H1 (cell line): ENCODE measurements at regions not wholly inside any gene's neighbourhood (a gene's known extent, or its start where the extent isn't known, plus 50 kb on each side); places are given as distances from the start of the nearest gene placed in this dataset.
"Not testable (repeated sequence)": the region's sequence is repeated elsewhere in the genome, so short reads cannot be mapped to it uniquely, and the experiment has no call there.

ENCODE experiments used
- CTCF ChIA-PET: fragments of 300-600 bp; sonication (Branson Sonifier 250); formaldehyde crosslinking; loops from one replicate; lab custom pipeline; 2021; ENCODE audit not compliant: partially characterized antibody; lab: Charles Lee
- POLR2A ChIA-PET: fragments of 300-600 bp; sonication (Branson Sonifier 250); formaldehyde crosslinking; loops from one replicate; lab custom pipeline; 2021; ENCODE audit warnings: inconsistent platforms; ENCODE audit not compliant: partially characterized antibody; lab: Charles Lee
- DNase-seq, 2 experiments: peaks; one replicate each; pipeline versions ENCODE4 v3.0.0 to v3.0.0-alpha.2; 2010 to 2022; ENCODE audit warnings: low spot score in 2 of 2, low read depth in 1 of 2, mixed read lengths in 1 of 2
- FAIRE-seq: peaks from 2 replicates; lab custom pipeline; 2011; peaks lifted over from hg19 to GRCh38; lab: Jason Lieb, UNC
- H2AFZ ChIP-seq: 2 replicates; pipeline ENCODE4 v1.8.1; 2012; ENCODE audit warnings: low read length, inconsistent platforms
- H2AK5ac ChIP-seq: 2 replicates; pipeline ENCODE4 v1.6.1; 2013; ENCODE audit warnings: low read depth, low read length
- H2BK120ac ChIP-seq: replicated peaks from 2 replicates; pipeline ENCODE3; 2013; ENCODE audit warnings: low read depth, low read length, inconsistent platforms
- H2BK12ac ChIP-seq: 2 replicates; pipeline ENCODE4 v1.6.1; 2013; ENCODE audit warnings: low read depth, low read length
- H2BK15ac ChIP-seq: 2 replicates; pipeline ENCODE4 v1.6.1; 2013; ENCODE audit warnings: low read length
- H2BK20ac ChIP-seq: 2 replicates; pipeline ENCODE4 v1.6.1; 2013; ENCODE audit warnings: low read length
- H2BK5ac ChIP-seq: 2 replicates; pipeline ENCODE4 v1.6.1; 2013; ENCODE audit warnings: low read depth, low read length
- H3K14ac ChIP-seq: 2 replicates; pipeline ENCODE4 v1.6.1; 2013; ENCODE audit warnings: inconsistent platforms; ENCODE audit not compliant: insufficient read length
- H3K18ac ChIP-seq: 2 replicates; pipeline ENCODE4 v1.6.1; 2013; ENCODE audit warnings: low read length; ENCODE audit errors: extremely low read depth
- H3K23ac ChIP-seq: 2 replicates; pipeline ENCODE4 v1.6.1; 2013; ENCODE audit warnings: inconsistent platforms; ENCODE audit not compliant: insufficient read length
- H3K23me2 ChIP-seq: 2 replicates; pipeline ENCODE4 v1.6.1; 2013; ENCODE audit warnings: low read depth, low read length
- H3K27ac ChIP-seq: 2 replicates; pipeline ENCODE4 v1.6.1; 2011; ENCODE audit warnings: low read depth, low read length, inconsistent platforms
- H3K27me3 ChIP-seq, 4 experiments: replicated peaks in 1 of 4; 1 replicate in 1 of 4; 2 replicates in 3 of 4; pipeline versions ENCODE4 v1.6.1 to v1.8.1; 2011 to 2013; ENCODE audit warnings: low read length in 3 of 4, mild to moderate bottlenecking in 3 of 4, inconsistent platforms in 2 of 4, mixed read lengths in 2 of 4, moderate library complexity in 1 of 4; ENCODE audit not compliant: control insufficient read depth in 3 of 4, insufficient read depth in 3 of 4; ENCODE audit errors: extremely low read depth in 1 of 4
- H3K36me3 ChIP-seq, 4 experiments: 2 replicates each; pipeline versions ENCODE4 v1.6.1 to v1.8.1; 2011 to 2013; ENCODE audit warnings: mild to moderate bottlenecking in 4 of 4, low read length in 3 of 4, moderate library complexity in 2 of 4, control low read depth in 1 of 4, inconsistent platforms in 1 of 4; ENCODE audit not compliant: insufficient read depth in 4 of 4, control insufficient read depth in 2 of 4
- H3K4ac ChIP-seq: replicated peaks from 2 replicates; pipeline ENCODE3; 2013; ENCODE audit warnings: low read length, low read depth, mixed read lengths, inconsistent platforms; ENCODE audit not compliant: insufficient read length
- H3K4me1 ChIP-seq, 4 experiments: replicated peaks in 1 of 4; 1 replicate in 1 of 4; 2 replicates in 3 of 4; pipeline versions ENCODE4 v1.6.1 to v1.8.1; 2011 to 2013; ENCODE audit warnings: low read length in 3 of 4, inconsistent platforms in 2 of 4, mixed read lengths in 1 of 4; ENCODE audit not compliant: insufficient read depth in 4 of 4, control insufficient read depth in 3 of 4
- H3K4me2 ChIP-seq, 2 experiments: 2 replicates each; pipeline versions ENCODE4 v1.6.1 to v1.8.1; 2011 to 2013; ENCODE audit warnings: low read depth in 2 of 2, low read length in 2 of 2, control low read depth in 1 of 2, inconsistent platforms in 1 of 2, mild to moderate bottlenecking in 1 of 2; ENCODE audit not compliant: insufficient read depth in 1 of 2
- H3K4me3 ChIP-seq, 4 experiments: fragments of 200-600, 300-600 bp in 1 of 4; sonication (generic), shearing (Covaris generic), sonication (Bioruptor Twin) in 1 of 4; 2 replicates each; pipeline versions ENCODE4 v1.5.1 to v1.8.1; 2011 to 2016; ENCODE audit warnings: low read length in 4 of 4, low read depth in 3 of 4, control low read depth in 2 of 4, inconsistent platforms in 2 of 4, mild to moderate bottlenecking in 2 of 4, mixed read lengths in 1 of 4, moderate library complexity in 1 of 4; ENCODE audit not compliant: insufficient read depth in 2 of 4; ENCODE audit errors: extremely low read depth in 1 of 4
- H3K56ac ChIP-seq: replicated peaks from 2 replicates; pipeline ENCODE3; 2013; ENCODE audit warnings: low read depth, mild to moderate bottlenecking, mixed read lengths, low read length, inconsistent platforms; ENCODE audit not compliant: insufficient read length
- H3K79me1 ChIP-seq: 2 replicates; pipeline ENCODE4 v1.6.1; 2013; ENCODE audit warnings: low read depth, low read length, control low read depth
- H3K79me2 ChIP-seq, 2 experiments: 2 replicates each; pipeline versions ENCODE4 v1.6.1 to v1.8.1; 2012 to 2013; ENCODE audit warnings: low read length in 2 of 2, mild to moderate bottlenecking in 2 of 2, inconsistent platforms in 1 of 2; ENCODE audit not compliant: insufficient read depth in 2 of 2, control insufficient read depth in 1 of 2
- H3K9ac ChIP-seq, 4 experiments: replicated peaks in 1 of 4; 1 replicate in 1 of 4; 2 replicates in 3 of 4; pipeline versions ENCODE4 v1.6.1 to v1.8.1; 2011 to 2013; ENCODE audit warnings: low read depth in 3 of 4, low read length in 3 of 4, control low read depth in 2 of 4, mild to moderate bottlenecking in 2 of 4, moderate library complexity in 2 of 4, inconsistent platforms in 1 of 4; ENCODE audit errors: extremely low read depth in 1 of 4
- H3K9me3 ChIP-seq, 2 experiments: 2 replicates each; pipeline versions ENCODE4 v1.6.1 to v1.8.1; 2012 to 2013; ENCODE audit warnings: mild to moderate bottlenecking in 2 of 2, moderate library complexity in 2 of 2, control low read depth in 1 of 2, inconsistent platforms in 1 of 2, low read depth in 1 of 2, low read length in 1 of 2, mixed read lengths in 1 of 2; ENCODE audit not compliant: insufficient read depth in 2 of 2
- H4K20me1 ChIP-seq, 2 experiments: replicated peaks in 1 of 2; 2 replicates each; pipeline versions ENCODE3 to v1.8.1; 2011 to 2013; ENCODE audit warnings: inconsistent platforms in 2 of 2, low read length in 2 of 2, mild to moderate bottlenecking in 1 of 2; ENCODE audit not compliant: insufficient read depth in 2 of 2, control insufficient read depth in 1 of 2
- H4K5ac ChIP-seq: 2 replicates; pipeline ENCODE4 v1.6.1; 2013; ENCODE audit warnings: low read length, low read depth, mixed read lengths, inconsistent platforms; ENCODE audit not compliant: insufficient read length
- H4K8ac ChIP-seq: 2 replicates; pipeline ENCODE4 v1.8.0; 2013; ENCODE audit warnings: mild to moderate bottlenecking, moderate library complexity, low read length, inconsistent platforms; ENCODE audit not compliant: insufficient read depth; ENCODE audit errors: extremely low read depth
- H4K91ac ChIP-seq: replicated peaks from 2 replicates; pipeline ENCODE3; 2013; ENCODE audit warnings: low read length, mixed read lengths, inconsistent platforms; ENCODE audit not compliant: insufficient read length
- WGBS, 2 experiments: shearing (Covaris generic) in 1 of 2; methylation state at CpG; one replicate each; pipeline versions ENCODE4 v1.1.6 to v1.1.7; 2013 to 2015; ENCODE audit warnings: low lambda C conversion rate in 2 of 2, mixed read lengths in 2 of 2, inconsistent platforms in 1 of 2, low coverage in 1 of 2, missing lambda C conversion rate in 1 of 2; ENCODE audit not compliant: insufficient replicate concordance in 2 of 2, insufficient coverage in 1 of 2, insufficient read length in 1 of 2; ENCODE audit errors: extremely low coverage in 1 of 2, missing lambda C conversion rate in 1 of 2; 5-methylcytosine and 5-hydroxymethylcytosine counted together

DNA sequence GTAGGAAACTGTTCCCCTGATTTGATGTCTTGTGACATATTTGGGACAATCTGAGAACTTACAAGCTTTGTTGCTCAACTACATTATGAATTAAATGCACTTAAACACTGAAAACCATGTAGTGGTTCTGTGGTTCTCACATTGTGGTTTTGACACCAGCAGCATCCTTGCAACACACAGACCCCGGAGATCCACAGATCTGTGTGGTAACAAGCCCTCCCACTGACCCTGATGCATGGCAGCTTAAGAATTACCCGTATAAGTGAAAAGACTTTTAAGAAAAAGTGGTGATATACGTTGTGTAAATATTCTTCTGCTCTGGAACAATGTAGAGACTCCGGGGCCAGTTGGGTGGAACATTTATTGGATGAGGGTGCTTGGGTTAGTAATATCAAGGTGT lies 127.4 kb upstream of the ANKRD30BL start:
- not testable (repeated sequence) for H2BK12ac ChIP-seq, H3K4me3 ChIP-seq, H3K23me2 ChIP-seq, H3K4me1 ChIP-seq, H4K8ac ChIP-seq, DNase-seq, H3K36me3 ChIP-seq, H2BK120ac ChIP-seq, FAIRE-seq, H2BK15ac ChIP-seq, H3K79me1 ChIP-seq, H3K14ac ChIP-seq, H3K18ac ChIP-seq, H4K91ac ChIP-seq, H3K79me2 ChIP-seq, H4K20me1 ChIP-seq, H3K9me3 ChIP-seq, H3K4ac ChIP-seq, H3K9ac ChIP-seq, H4K5ac ChIP-seq, H2AK5ac ChIP-seq, H3K23ac ChIP-seq, H2AFZ ChIP-seq, H2BK5ac ChIP-seq, H3K27me3 ChIP-seq, H2BK20ac ChIP-seq, H3K56ac ChIP-seq, H3K27ac ChIP-seq, H3K4me2 ChIP-seq
- ChIA-PET CTCF (interaction anchor here (0.6 kb wide), 1 partner anchor 21 kb away, joined by 3 read pairs; no protein-coding TSS in a partner anchor), POLR2A (interaction anchor here (1.3 kb wide), 1 partner anchor 21 kb away, joined by 4 read pairs; no protein-coding TSS in a partner anchor)
- 96% methylated on average over 4 of the region's 4 CpGs; no CpG with 5 or more reads in 1 of the 2 experiments for WGBS, 2 experiments

DNA sequence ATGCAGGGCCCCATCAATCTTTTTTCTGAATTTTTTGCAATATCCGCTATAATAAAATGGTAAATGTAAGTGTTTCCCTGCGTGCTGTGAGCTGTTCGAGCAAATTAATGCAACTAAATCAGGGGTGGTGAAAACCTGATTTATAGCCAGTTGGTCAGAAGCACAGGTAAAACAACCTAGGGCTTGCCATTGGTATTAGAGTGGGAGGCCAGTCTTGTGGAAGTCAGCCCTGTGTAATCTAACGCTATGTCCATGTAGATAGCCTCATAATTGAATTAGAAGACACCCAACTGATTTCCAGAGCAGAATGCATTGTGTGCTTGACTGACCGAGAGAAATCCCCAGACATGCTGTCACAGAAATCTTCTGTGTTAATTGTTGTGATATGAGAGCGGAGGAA lies 126.8 kb upstream of the GPR39 start:
- FAIRE-seq, H2AFZ ChIP-seq, H4K91ac ChIP-seq: not testable (repeated sequence)

More for the DNA sequence above, 126.8 kb upstream of the GPR39 start:
- H2BK120ac ChIP-seq, H4K5ac ChIP-seq, H3K56ac ChIP-seq, H2BK12ac ChIP-seq, H3K4me1 ChIP-seq, POLR2A ChIA-PET, H3K79me1 ChIP-seq, DNase-seq, H2BK20ac ChIP-seq, H2BK15ac ChIP-seq, H3K9ac ChIP-seq, H3K4ac ChIP-seq, H2AK5ac ChIP-seq, H3K36me3 ChIP-seq, H2BK5ac ChIP-seq, H3K18ac ChIP-seq, H4K20me1 ChIP-seq, H3K4me3 ChIP-seq, H3K23me2 ChIP-seq, H3K9me3 ChIP-seq, H3K23ac ChIP-seq, H3K14ac ChIP-seq, H3K27ac ChIP-seq, CTCF ChIA-PET, H3K27me3 ChIP-seq, H3K4me2 ChIP-seq, H4K8ac ChIP-seq, H3K79me2 ChIP-seq: not testable (repeated sequence)
- WGBS, 2 experiments: 89% methylated on average over 6 of the region's 6 CpGs; no CpG with 5 or more reads in 1 of the 2 experiments
